Mesendoderm (in vitro differentiated cells): ENCODE measurements at regions not wholly inside any gene's neighbourhood (a gene's known extent, or its start where the extent isn't known, plus 50 kb on each side); places are given as distances from the start of the nearest gene placed in this dataset.

Experiments used
- DNase-seq: peaks from one replicate; pipeline ENCODE4 v3.0.0; 2013
- H2AK5ac ChIP-seq: 2 replicates; pipeline ENCODE4 v1.6.1; 2013; ENCODE audit warnings: low read length, inconsistent platforms
- H2BK120ac ChIP-seq: 2 replicates; pipeline ENCODE4 v1.6.1; 2013; ENCODE audit warnings: low read depth, mild to moderate bottlenecking, low read length, moderate library complexity, mixed read lengths
- H2BK15ac ChIP-seq: replicated peaks from 2 replicates; pipeline ENCODE4 v1.6.1; 2013; ENCODE audit warnings: low read depth, mild to moderate bottlenecking, moderate library complexity
- H2BK5ac ChIP-seq: 2 replicates; pipeline ENCODE4 v1.6.1; 2013; ENCODE audit warnings: low read length, inconsistent platforms
- H3K18ac ChIP-seq: 2 replicates; pipeline ENCODE4 v1.6.1; 2013; ENCODE audit warnings: mild to moderate bottlenecking, low read length, mixed read lengths
- H3K23ac ChIP-seq: one replicate; pipeline ENCODE4 v1.6.1; 2013; ENCODE audit warnings: low read length
- H3K27ac ChIP-seq: 2 replicates; pipeline ENCODE4 v1.5.1; 2013; ENCODE audit warnings: low read depth, mild to moderate bottlenecking, inconsistent platforms, low read length, moderate library complexity
- H3K27me3 ChIP-seq: 2 replicates; pipeline ENCODE4 v1.6.1; 2013; ENCODE audit warnings: low read length, control low read depth, mild to moderate bottlenecking, inconsistent platforms; ENCODE audit not compliant: insufficient read depth, poor library complexity
- H3K36me3 ChIP-seq: 2 replicates; pipeline ENCODE4 v1.6.1; 2013; ENCODE audit warnings: low read length, inconsistent platforms; ENCODE audit not compliant: control insufficient read depth, insufficient read depth
- H3K4ac ChIP-seq: one replicate; pipeline ENCODE4 v1.6.1; 2013; ENCODE audit warnings: low read depth, mild to moderate bottlenecking, low read length, moderate library complexity
- H3K4me1 ChIP-seq: 2 replicates; pipeline ENCODE4 v1.6.1; 2013; ENCODE audit warnings: low read depth, low read length, inconsistent platforms; ENCODE audit not compliant: control insufficient read depth
- H3K4me2 ChIP-seq: 2 replicates; pipeline ENCODE4 v1.6.1; 2013; ENCODE audit warnings: low read length
- H3K4me3 ChIP-seq: 2 replicates; pipeline ENCODE4 v1.5.1; 2013; ENCODE audit warnings: mild to moderate bottlenecking, low read length
- H3K56ac ChIP-seq: one replicate; pipeline ENCODE4 v1.6.1; 2013; ENCODE audit warnings: low read length
- H3K79me1 ChIP-seq: 2 replicates; pipeline ENCODE4 v1.6.1; 2013; ENCODE audit warnings: low read length, inconsistent platforms
- H3K79me2 ChIP-seq: 2 replicates; pipeline ENCODE4 v1.6.1; 2013; ENCODE audit warnings: mild to moderate bottlenecking, low read length; ENCODE audit not compliant: control insufficient read depth, insufficient read depth
- H3K9ac ChIP-seq: 2 replicates; pipeline ENCODE4 v1.6.1; 2013; ENCODE audit warnings: low read length, inconsistent platforms
- H4K5ac ChIP-seq: one replicate; pipeline ENCODE4 v1.6.1; 2013; ENCODE audit warnings: low read length
- H4K8ac ChIP-seq: one replicate; pipeline ENCODE4 v1.6.1; 2013; ENCODE audit warnings: low read depth, mild to moderate bottlenecking, control low read depth, low read length, moderate library complexity
- WGBS: extraction: QIAGEN DNeasy Blood & Tissue Kit; methylation state at CpG from one replicate; pipeline ENCODE4 v1.1.7; 2013; ENCODE audit warnings: low lambda C conversion rate, missing lambda C conversion rate; ENCODE audit not compliant: insufficient coverage; ENCODE audit errors: extremely low coverage; 5-methylcytosine and 5-hydroxymethylcytosine counted together

- H2AK5ac ChIP-seq, result no peak overlapping the region
- H3K36me3 ChIP-seq, result no peaks in the 10 kb centered on the region
- no peak overlapping the region for H3K4me2 ChIP-seq
- no peak overlapping the region for H2BK15ac ChIP-seq
- WGBS, result 100% methylated on average over 1 of the region's 7 CpGs
- no peak overlapping the region for H3K27ac ChIP-seq
- DNase-seq, result no peak
- no peak overlapping the region for H3K23ac ChIP-seq
- H3K9ac ChIP-seq, result no peak overlapping the region
- H3K18ac ChIP-seq, result peak overlapping the region; percentile 12
- no peak overlapping the region for H4K5ac ChIP-seq
- H3K27me3 ChIP-seq, result no peaks in the 10 kb centered on the region
- no peak overlapping the region for H4K8ac ChIP-seq
- H3K4ac ChIP-seq, result no peak overlapping the region
- H2BK5ac ChIP-seq, result no peak overlapping the region
- no peaks in the 10 kb centered on the region for H3K79me1 ChIP-seq
- no peak overlapping the region for H2BK120ac ChIP-seq
- no peak overlapping the region for H3K56ac ChIP-seq
- H3K4me1 ChIP-seq, result no peaks in the 10 kb centered on the region
- no peak overlapping the region for H3K4me3 ChIP-seq
- H3K79me2 ChIP-seq, result no peaks in the 10 kb centered on the region
Observed at GRCh38 chr13:105567951-105568525, 967.4 kb downstream of the EFNB2 start.

- no peak overlapping the region for H2BK5ac ChIP-seq
- no peak overlapping the region for H4K5ac ChIP-seq
- H3K23ac ChIP-seq, result no peak overlapping the region
- no peaks in the 10 kb centered on the region for H3K4me1 ChIP-seq
- no peaks in the 10 kb centered on the region for H3K79me2 ChIP-seq
- no peak overlapping the region for H2AK5ac ChIP-seq
- H3K4me2 ChIP-seq, result no peak overlapping the region
- H3K27me3 ChIP-seq, result no peaks in the 10 kb centered on the region
- no peak overlapping the region for H2BK15ac ChIP-seq
- H2BK120ac ChIP-seq, result no peak overlapping the region
- H3K9ac ChIP-seq, result no peak overlapping the region
- H3K4ac ChIP-seq, result no peak overlapping the region
- no CpG with 5 or more reads among the region's 3 CpGs for WGBS
- no peak overlapping the region for H3K4me3 ChIP-seq
- no peaks in the 10 kb centered on the region for H3K36me3 ChIP-seq
- no peak overlapping the region for H3K56ac ChIP-seq
- DNase-seq, result no peak
- no peak overlapping the region for H3K27ac ChIP-seq
- H4K8ac ChIP-seq, result no peak overlapping the region
- H3K79me1 ChIP-seq, result no peaks in the 10 kb centered on the region
- no peak overlapping the region for H3K18ac ChIP-seq
Observed at GRCh38 chr13:105565136-105565727, 970.2 kb downstream of the EFNB2 start.

- Histone ChIP-seq H4K5ac (no peak overlapping the region), H3K27ac (no peak overlapping the region), H3K23ac (no peak overlapping the region), H3K4me3 (no peak overlapping the region), H3K79me1 (no peaks in the 10 kb centered on the region), H2BK120ac (no peak overlapping the region), H3K27me3 (no peaks in the 10 kb centered on the region), H3K79me2 (no peaks in the 10 kb centered on the region), H3K18ac (no peak overlapping the region), H2BK5ac (no peak overlapping the region), H2AK5ac (no peak overlapping the region), H4K8ac (no peak overlapping the region), H3K4me2 (no peak overlapping the region), H3K4ac (no peak overlapping the region), H2BK15ac (no peak overlapping the region), H3K56ac (no peak overlapping the region), H3K36me3 (no peaks in the 10 kb centered on the region), H3K9ac (no peak overlapping the region), H3K4me1 (no peaks in the 10 kb centered on the region)
- WGBS, result no CpG with 5 or more reads among the region's 12 CpGs
- no peak for DNase-seq
Observed at GRCh38 chr13:105552078-105552477, 983.4 kb downstream of the EFNB2 start.

- Histone ChIP-seq H3K36me3 (no peaks in the 10 kb centered on the region), H3K27me3 (no peaks in the 10 kb centered on the region)
Observed at GRCh38 chr13:105547851-105548250, 987.6 kb downstream of the EFNB2 start.

GRCh38 chr13:105545811-105546210, 989.7 kb downstream of the EFNB2 start:
- Histone ChIP-seq H3K36me3 (no peaks in the 10 kb centered on the region), H2BK15ac (no peak overlapping the region), H3K56ac (no peak overlapping the region), H3K4me1 (no peaks in the 10 kb centered on the region), H2AK5ac (no peak overlapping the region), H3K4ac (no peak overlapping the region), H3K27me3 (no peaks in the 10 kb centered on the region), H3K9ac (no peak overlapping the region), H3K18ac (no peak overlapping the region), H2BK120ac (no peak overlapping the region), H2BK5ac (no peak overlapping the region), H3K79me1 (no peaks in the 10 kb centered on the region), H4K8ac (no peak overlapping the region), H4K5ac (no peak overlapping the region), H3K79me2 (no peaks in the 10 kb centered on the region), H3K4me3 (no peak overlapping the region), H3K4me2 (no peak overlapping the region), H3K23ac (no peak overlapping the region), H3K27ac (no peak overlapping the region)
- WGBS, result no CpG with 5 or more reads among the region's 5 CpGs
- no peak for DNase-seq

More at GRCh38 chr13:105547851-105548250, 987.6 kb downstream of the EFNB2 start:
- no peak overlapping the region for H4K8ac ChIP-seq
- H4K5ac ChIP-seq, result no peak overlapping the region
- no peaks in the 10 kb centered on the region for H3K79me2 ChIP-seq
- no peak overlapping the region for H3K27ac ChIP-seq
- H3K23ac ChIP-seq, result no peak overlapping the region
- H3K79me1 ChIP-seq, result no peaks in the 10 kb centered on the region
- no peak for DNase-seq
- no CpG with 5 or more reads among the region's 3 CpGs for WGBS
- no peak overlapping the region for H3K9ac ChIP-seq
- H3K4ac ChIP-seq, result no peak overlapping the region
- no peak overlapping the region for H2BK15ac ChIP-seq
- no peak overlapping the region for H3K4me3 ChIP-seq
- H3K4me1 ChIP-seq, result no peaks in the 10 kb centered on the region
- H3K56ac ChIP-seq, result no peak overlapping the region
- no peak overlapping the region for H3K18ac ChIP-seq
- H2BK5ac ChIP-seq, result no peak overlapping the region
- no peak overlapping the region for H2AK5ac ChIP-seq
- H2BK120ac ChIP-seq, result no peak overlapping the region
- H3K4me2 ChIP-seq, result no peak overlapping the region

GRCh38 chr13:105543742-105544141, 991.7 kb downstream of the EFNB2 start:
- Histone ChIP-seq H3K18ac (no peak overlapping the region), H4K8ac (no peak overlapping the region), H3K56ac (no peak overlapping the region), H3K23ac (no peak overlapping the region), H3K4ac (no peak overlapping the region), H3K4me1 (no peaks in the 10 kb centered on the region), H3K79me1 (no peaks in the 10 kb centered on the region), H3K27me3 (no peaks in the 10 kb centered on the region), H3K27ac (no peak overlapping the region), H3K4me3 (no peak overlapping the region), H2BK5ac (no peak overlapping the region), H2BK15ac (no peak overlapping the region), H3K4me2 (no peak overlapping the region), H2AK5ac (no peak overlapping the region), H2BK120ac (no peak overlapping the region), H3K79me2 (no peaks in the 10 kb centered on the region), H3K9ac (no peak overlapping the region), H4K5ac (no peak overlapping the region), H3K36me3 (no peaks in the 10 kb centered on the region)
- no peak for DNase-seq
- no CpG with 5 or more reads among the region's 2 CpGs for WGBS
